ENCODE measurements at regions not wholly inside any gene's neighbourhood (a gene's known extent, or its start where the extent isn't known, plus 50 kb on each side); places are given as distances from the start of the nearest gene placed in this dataset.

- Mint-ChIP-seq H3K4me1 (ENCODE audit: insufficient read depth, unreplicated experiment) (no peaks in the 10 kb centered on the region), H3K9me3 (ENCODE audit: unreplicated experiment) (peaks cover 8% of the 10 kb centered on the region), H3K4me3 (ENCODE audit: unreplicated experiment) (no peak overlapping the region), H3K27me3 (ENCODE audit: insufficient read depth, unreplicated experiment) (no peaks in the 10 kb centered on the region), H3K36me3 (ENCODE audit: insufficient read depth, unreplicated experiment) (no peaks in the 10 kb centered on the region), H3K27ac (ENCODE audit: low read depth, unreplicated experiment) (no peak overlapping the region)
- peak; percentile 48 for DNase-seq (ENCODE audit: unreplicated experiment)
- ChIA-PET CTCF (interaction anchor here (0.5 to 1.4 kb wide), 3 partner anchors 123 to 248 kb away, joined by 3 to 5 read pairs (median 3); no protein-coding TSS in a partner anchor), POLR2A (no interaction called here)
- intact Hi-C loops (cut with micrococcal nuclease) = loop anchor here (5.0 kb wide), 1 partner anchor 457 kb away; no protein-coding TSS in a partner anchor
- TF ChIP-seq CTCF (IDR thresholded peaks at IDR 0.05; ENCODE audit: unreplicated experiment) = no peak
- BruUV-seq (replicated peaks) = no TSS peak
These were observed 690.7 kb downstream of the NCAM2 start for GRCh38 chr21:21688889-21689288.

- Mint-ChIP-seq H3K4me1 (ENCODE audit: insufficient read depth, unreplicated experiment) (no peaks in the 10 kb centered on the region), H3K27ac (ENCODE audit: low read depth, unreplicated experiment) (no peak overlapping the region), H3K4me3 (ENCODE audit: unreplicated experiment) (no peak overlapping the region), H3K36me3 (ENCODE audit: insufficient read depth, unreplicated experiment) (no peaks in the 10 kb centered on the region), H3K27me3 (ENCODE audit: insufficient read depth, unreplicated experiment) (no peaks in the 10 kb centered on the region), H3K9me3 (ENCODE audit: unreplicated experiment) (peaks cover 8% of the 10 kb centered on the region)
- intact Hi-C loops (cut with micrococcal nuclease) = no loop called here
- ChIA-PET CTCF (interaction anchor here (1.0 to 1.4 kb wide), 2 partner anchors 232 to 435 kb away, joined by 3 to 5 read pairs; no protein-coding TSS in a partner anchor), POLR2A (no interaction called here)
- no peak for DNase-seq (ENCODE audit: unreplicated experiment)
- no TSS peak for BruUV-seq (replicated peaks)
- no peak for TF ChIP-seq CTCF (IDR thresholded peaks at IDR 0.05; ENCODE audit: unreplicated experiment)
These were observed 692.0 kb downstream of the NCAM2 start for GRCh38 chr21:21690068-21690665.

GRCh38 chr21:21712748-21713520, 714.7 kb downstream of the NCAM2 start:
- peak overlapping the region; percentile 14 for H3K27ac Mint-ChIP-seq (ENCODE audit: low read depth, unreplicated experiment)
- H3K4me1 Mint-ChIP-seq (ENCODE audit: insufficient read depth, unreplicated experiment) = peaks cover 17% of the 10 kb centered on the region
- no peak overlapping the region for H3K4me3 Mint-ChIP-seq (ENCODE audit: unreplicated experiment)

More at GRCh38 chr21:21712748-21713520, 714.7 kb downstream of the NCAM2 start:
- peak; percentile 53 for DNase-seq (ENCODE audit: unreplicated experiment)
- intact Hi-C loops (cut with micrococcal nuclease) = no loop called here
- no peak for TF ChIP-seq CTCF (IDR thresholded peaks at IDR 0.05; ENCODE audit: unreplicated experiment)
- BruUV-seq (replicated peaks) = no TSS peak
- POLR2A ChIA-PET = interaction anchor here (0.6 to 1.3 kb wide), 2 partner anchors 15 to 53 kb away, joined by 4 to 8 read pairs; no protein-coding TSS in a partner anchor
- CTCF ChIA-PET = no interaction called here
- Mint-ChIP-seq H3K36me3 (ENCODE audit: insufficient read depth, unreplicated experiment) (no peaks in the 10 kb centered on the region), H3K27me3 (ENCODE audit: insufficient read depth, unreplicated experiment) (no peaks in the 10 kb centered on the region), H3K9me3 (ENCODE audit: unreplicated experiment) (peaks cover 7% of the 10 kb centered on the region)
